ENCODE measurements at regions not wholly inside any gene's neighbourhood (a gene's known extent, or its start where the extent isn't known, plus 50 kb on each side); places are given as distances from the start of the nearest gene placed in this dataset.

DNA sequence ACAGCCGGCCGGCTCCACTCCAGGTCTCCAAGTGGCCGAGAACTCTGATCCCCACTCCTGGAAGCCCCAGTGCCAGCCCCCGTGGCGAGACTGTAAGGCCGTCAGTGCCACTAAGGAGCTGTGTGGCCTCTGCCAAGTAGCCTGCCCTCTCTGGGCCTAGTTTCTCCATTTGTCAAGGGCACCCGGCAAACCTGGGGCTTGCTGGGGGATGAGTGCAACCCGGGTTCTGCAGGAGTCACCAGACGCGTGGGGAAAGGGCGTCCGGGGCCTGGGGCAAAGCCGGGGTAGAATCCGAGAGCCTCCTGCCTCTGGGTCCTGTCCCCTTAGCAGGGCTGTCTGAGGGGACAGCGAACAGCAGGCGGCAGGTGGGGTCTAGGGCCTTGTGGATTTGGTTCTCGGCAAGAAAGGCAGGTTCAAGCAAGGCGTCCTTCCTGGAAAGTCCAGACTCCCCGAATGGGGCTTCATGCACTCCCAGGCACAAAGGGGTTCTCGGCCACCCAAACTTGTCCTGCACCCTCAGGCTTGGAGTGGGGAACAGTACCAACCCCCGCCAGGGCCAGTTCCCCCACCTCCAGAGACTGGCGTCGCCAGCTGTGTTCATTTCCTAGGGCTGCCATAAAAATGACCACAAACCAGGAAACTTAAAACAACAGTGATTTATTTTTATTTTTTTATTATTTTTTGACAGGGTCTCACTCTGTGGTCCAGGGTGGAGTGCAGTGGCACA is 56.0 kb downstream of the NCOR2 start:
- WGBS, 5 donors = 87 to 93% (median 89%) methylated on average over 17 to 23 of the region's 23 CpGs
- no peaks in the 10 kb centered on the region for H3K9me3 ChIP-seq
- peaks cover 0 to 32% (median 0%) of the 10 kb centered on the region in 6 donors for H3K36me3 ChIP-seq
- DNase-seq = no peak
- intact Hi-C loops (cut with DNase I; ENCODE audit: low total_unique reads) = no loop called here
- TF ChIP-seq POLR2A (IDR thresholded peaks at IDR 0.05) = no peak
- TF ChIP-seq, protein P1, sequence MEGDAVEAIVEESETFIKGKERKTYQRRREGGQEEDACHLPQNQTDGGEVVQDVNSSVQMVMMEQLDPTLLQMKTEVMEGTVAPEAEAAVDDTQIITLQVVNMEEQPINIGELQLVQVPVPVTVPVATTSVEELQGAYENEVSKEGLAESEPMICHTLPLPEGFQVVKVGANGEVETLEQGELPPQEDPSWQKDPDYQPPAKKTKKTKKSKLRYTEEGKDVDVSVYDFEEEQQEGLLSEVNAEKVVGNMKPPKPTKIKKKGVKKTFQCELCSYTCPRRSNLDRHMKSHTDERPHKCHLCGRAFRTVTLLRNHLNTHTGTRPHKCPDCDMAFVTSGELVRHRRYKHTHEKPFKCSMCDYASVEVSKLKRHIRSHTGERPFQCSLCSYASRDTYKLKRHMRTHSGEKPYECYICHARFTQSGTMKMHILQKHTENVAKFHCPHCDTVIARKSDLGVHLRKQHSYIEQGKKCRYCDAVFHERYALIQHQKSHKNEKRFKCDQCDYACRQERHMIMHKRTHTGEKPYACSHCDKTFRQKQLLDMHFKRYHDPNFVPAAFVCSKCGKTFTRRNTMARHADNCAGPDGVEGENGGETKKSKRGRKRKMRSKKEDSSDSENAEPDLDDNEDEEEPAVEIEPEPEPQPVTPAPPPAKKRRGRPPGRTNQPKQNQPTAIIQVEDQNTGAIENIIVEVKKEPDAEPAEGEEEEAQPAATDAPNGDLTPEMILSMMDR (IDR thresholded peaks at IDR 0.05 in 8 of 11, conservative IDR thresholded peaks at IDR 0.05 in 3 of 11) = no peak
- TF ChIP-seq POLR2AphosphoS5 (IDR thresholded peaks at IDR 0.05) = no peak
- H3K27ac ChIP-seq = no peak overlapping the region
- no peaks in the 10 kb centered on the region for H3K27me3 ChIP-seq (replicated peaks in 1 of 7)
- peaks cover 37 to 100% (median 83%) of the 10 kb centered on the region in 6 donors for H3K4me1 ChIP-seq
- H3K4me3 ChIP-seq = no peak overlapping the region

GRCh38 chr12:124510301-124510970 is 57.0 kb downstream of the NCOR2 start:
- 81 to 91% (median 86%) methylated on average over 16 to 17 of the region's 17 CpGs for WGBS, 5 donors
- H3K36me3 ChIP-seq = peaks cover 0 to 23% (median 0%) of the 10 kb centered on the region in 6 donors
- intact Hi-C loops (cut with DNase I; ENCODE audit: low total_unique reads) = no loop called here

DNA sequence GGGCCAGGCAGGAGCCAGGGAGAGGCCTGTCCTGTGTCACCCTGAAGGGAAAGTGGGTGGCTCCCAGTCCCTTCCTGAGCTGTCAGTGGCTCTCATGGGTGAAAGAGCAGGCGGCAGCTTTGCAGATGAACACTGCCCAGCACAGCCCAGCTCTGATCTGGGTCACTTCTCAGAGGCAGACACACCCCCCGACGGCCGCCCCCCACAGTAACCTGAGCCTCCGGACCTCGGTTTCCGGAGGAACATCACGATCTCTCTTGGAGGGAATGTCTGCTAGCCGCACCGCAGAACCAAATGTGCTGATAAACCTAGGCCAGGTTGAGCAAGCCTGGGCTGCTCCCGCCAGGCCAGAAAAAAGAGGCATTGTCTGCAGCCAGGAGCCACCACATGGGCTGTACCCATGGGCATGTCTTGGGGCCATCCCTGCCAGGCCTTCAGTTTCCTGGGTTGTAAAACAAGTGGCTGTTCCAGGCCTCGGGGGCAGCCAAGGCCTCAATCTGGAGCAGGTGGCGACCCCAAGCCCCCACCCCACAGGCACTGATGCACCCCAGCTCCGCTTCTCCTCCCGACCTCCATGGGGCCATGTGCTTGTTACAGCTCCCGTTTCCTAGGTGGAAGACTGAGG is 57.6 kb downstream of the NCOR2 start:
- no peaks in the 10 kb centered on the region for H3K27me3 ChIP-seq (replicated peaks in 1 of 7)
- H3K4me3 ChIP-seq = no peak overlapping the region
- intact Hi-C loops (cut with DNase I; ENCODE audit: low total_unique reads) = no loop called here
- no peaks in the 10 kb centered on the region for H3K9me3 ChIP-seq
- peaks cover 48 to 99% (median 87%) of the 10 kb centered on the region in 6 donors for H3K4me1 ChIP-seq
- peaks cover 0 to 20% (median 0%) of the 10 kb centered on the region in 6 donors for H3K36me3 ChIP-seq
- 57 to 72% (median 64%) methylated on average over 10 to 16 of the region's 16 CpGs for WGBS, 5 donors
- TF ChIP-seq POLR2A (IDR thresholded peaks at IDR 0.05) (no peak), POLR2AphosphoS5 (IDR thresholded peaks at IDR 0.05) (no peak)
- TF ChIP-seq, protein P1 (IDR thresholded peaks at IDR 0.05 in 8 of 11, conservative IDR thresholded peaks at IDR 0.05 in 3 of 11) = no peak
- H3K27ac ChIP-seq = peak overlapping the region in 5 of 8 donors; percentile 9 to 84 (median 24)
- no peak for DNase-seq

More at GRCh38 chr12:124510301-124510970, 57.0 kb downstream of the NCOR2 start:
- Histone ChIP-seq H3K27ac (peak overlapping the region in 4 of 8 donors; percentile 20 to 84 (median 30)), H3K9me3 (no peaks in the 10 kb centered on the region), H3K4me1 (peaks cover 45 to 100% (median 83%) of the 10 kb centered on the region in 6 donors), H3K27me3 (replicated peaks in 1 of 7) (no peaks in the 10 kb centered on the region), H3K4me3 (no peak overlapping the region)
- TF ChIP-seq, protein P1 (IDR thresholded peaks at IDR 0.05 in 8 of 11, conservative IDR thresholded peaks at IDR 0.05 in 3 of 11) = no peak
- TF ChIP-seq POLR2A (IDR thresholded peaks at IDR 0.05) = no peak
- peak in 1 of 3 donors; percentile 6 for TF ChIP-seq POLR2AphosphoS5 (IDR thresholded peaks at IDR 0.05)
- no peak for DNase-seq
